ENCODE measurements at regions not wholly inside any gene's neighbourhood (a gene's known extent, or its start where the extent isn't known, plus 50 kb on each side); places are given as distances from the start of the nearest gene placed in this dataset.

- TF ChIP-seq, protein P1, sequence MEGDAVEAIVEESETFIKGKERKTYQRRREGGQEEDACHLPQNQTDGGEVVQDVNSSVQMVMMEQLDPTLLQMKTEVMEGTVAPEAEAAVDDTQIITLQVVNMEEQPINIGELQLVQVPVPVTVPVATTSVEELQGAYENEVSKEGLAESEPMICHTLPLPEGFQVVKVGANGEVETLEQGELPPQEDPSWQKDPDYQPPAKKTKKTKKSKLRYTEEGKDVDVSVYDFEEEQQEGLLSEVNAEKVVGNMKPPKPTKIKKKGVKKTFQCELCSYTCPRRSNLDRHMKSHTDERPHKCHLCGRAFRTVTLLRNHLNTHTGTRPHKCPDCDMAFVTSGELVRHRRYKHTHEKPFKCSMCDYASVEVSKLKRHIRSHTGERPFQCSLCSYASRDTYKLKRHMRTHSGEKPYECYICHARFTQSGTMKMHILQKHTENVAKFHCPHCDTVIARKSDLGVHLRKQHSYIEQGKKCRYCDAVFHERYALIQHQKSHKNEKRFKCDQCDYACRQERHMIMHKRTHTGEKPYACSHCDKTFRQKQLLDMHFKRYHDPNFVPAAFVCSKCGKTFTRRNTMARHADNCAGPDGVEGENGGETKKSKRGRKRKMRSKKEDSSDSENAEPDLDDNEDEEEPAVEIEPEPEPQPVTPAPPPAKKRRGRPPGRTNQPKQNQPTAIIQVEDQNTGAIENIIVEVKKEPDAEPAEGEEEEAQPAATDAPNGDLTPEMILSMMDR (IDR thresholded peaks at IDR 0.05; ENCODE audit: low read depth, low read length) = no peak
- no peak overlapping the region for H3K4me3 ChIP-seq (ENCODE audit: low read depth, low read length)
Observed at GRCh38 chr5:67427850-67428298, 231.3 kb upstream of the CD180 start.

GRCh38 chr5:67426961-67427849 lies 230.6 kb upstream of the CD180 start:
- TF ChIP-seq, protein P1 (IDR thresholded peaks at IDR 0.05; ENCODE audit: low read depth, low read length) = no peak

GRCh38 chr5:67425514-67425913 lies 228.9 kb upstream of the CD180 start:
- TF ChIP-seq, protein P1 (IDR thresholded peaks at IDR 0.05; ENCODE audit: low read depth, low read length) = no peak

More at GRCh38 chr5:67426961-67427849, 230.6 kb upstream of the CD180 start:
- no peak overlapping the region for H3K4me3 ChIP-seq (ENCODE audit: low read depth, low read length)

GRCh38 chr5:67417839-67418238 lies 221.2 kb upstream of the CD180 start:
- TF ChIP-seq, protein P1 (IDR thresholded peaks at IDR 0.05; ENCODE audit: low read depth, low read length) = no peak

More at GRCh38 chr5:67425514-67425913, 228.9 kb upstream of the CD180 start:
- H3K4me3 ChIP-seq (ENCODE audit: low read depth, low read length) = no peak overlapping the region

GRCh38 chr5:67416986-67417385 lies 220.4 kb upstream of the CD180 start:
- H3K4me3 ChIP-seq (ENCODE audit: low read depth, low read length) = no peak overlapping the region
- TF ChIP-seq, protein P1 (IDR thresholded peaks at IDR 0.05; ENCODE audit: low read depth, low read length) = no peak

More at GRCh38 chr5:67417839-67418238, 221.2 kb upstream of the CD180 start:
- H3K4me3 ChIP-seq (ENCODE audit: low read depth, low read length) = no peak overlapping the region

GRCh38 chr5:67416133-67416937 lies 219.7 kb upstream of the CD180 start:
- TF ChIP-seq, protein P1 (IDR thresholded peaks at IDR 0.05; ENCODE audit: low read depth, low read length) = no peak
- H3K4me3 ChIP-seq (ENCODE audit: low read depth, low read length) = no peak overlapping the region
